DOHH2 (cell line): ENCODE measurements at regions not wholly inside any gene's neighbourhood (a gene's known extent, or its start where the extent isn't known, plus 50 kb on each side); places are given as distances from the start of the nearest gene placed in this dataset.

Experiments used
- H3F3A ChIP-seq: fragments of 200-600 bp; sonication (generic), shearing (Covaris generic); 2 replicates; pipeline ENCODE4 v1.6.0; 2016; ENCODE audit warnings: antibody characterized with exemption, mild to moderate bottlenecking; ENCODE audit not compliant: control insufficient read depth, insufficient read depth
- H3K27ac ChIP-seq: fragments of 200-600 bp; sonication (generic); 2 replicates; pipeline ENCODE4 v1.5.1; 2014; ENCODE audit warnings: low read depth, mild to moderate bottlenecking, low read length, moderate library complexity
- H3K27me3 ChIP-seq: fragments of 200-600 bp; sonication (generic); 2 replicates; pipeline ENCODE4 v1.6.1; 2014; ENCODE audit warnings: mild to moderate bottlenecking, low read length, mixed read lengths; ENCODE audit not compliant: control insufficient read depth
- H3K36me3 ChIP-seq: fragments of 200-600 bp; sonication (generic); 2 replicates; pipeline ENCODE4 v1.6.1; 2014; ENCODE audit warnings: mild to moderate bottlenecking, low read length, moderate library complexity, mixed read lengths; ENCODE audit not compliant: control insufficient read depth
- H3K4me1 ChIP-seq: fragments of 200-600 bp; sonication (generic); 2 replicates; pipeline ENCODE4 v1.6.1; 2014; ENCODE audit warnings: mild to moderate bottlenecking, low read length, mixed read lengths; ENCODE audit not compliant: control insufficient read depth
- H3K4me2 ChIP-seq: fragments of 200-600 bp; sonication (generic); 2 replicates; pipeline ENCODE4 v1.6.0; 2014; ENCODE audit warnings: mild to moderate bottlenecking, low read length, moderate library complexity
- H3K4me3 ChIP-seq: fragments of 200-600 bp; sonication (generic); 2 replicates; pipeline ENCODE4 v1.5.1; 2014; ENCODE audit warnings: mild to moderate bottlenecking, low read length, mixed read lengths
- H3K79me2 ChIP-seq: fragments of 200-600 bp; sonication (generic); 2 replicates; pipeline ENCODE4 v1.6.1; 2014; ENCODE audit warnings: mild to moderate bottlenecking, low read length, mixed read lengths; ENCODE audit not compliant: control insufficient read depth
- H3K9me2 ChIP-seq: fragments of 200-600 bp; sonication (generic); replicated peaks from 2 replicates; pipeline ENCODE4 v1.6.1; 2014; ENCODE audit warnings: mild to moderate bottlenecking, low read length, mixed read lengths; ENCODE audit not compliant: control insufficient read depth
- H3K9me3 ChIP-seq: fragments of 200-600 bp; sonication (generic); 2 replicates; pipeline ENCODE4 v1.6.1; 2014; ENCODE audit warnings: antibody characterized with exemption, low read length, mixed read lengths; ENCODE audit not compliant: control insufficient read depth, insufficient read depth
- H4K20me1 ChIP-seq: fragments of 200-600 bp; sonication (generic); 2 replicates; pipeline ENCODE4 v1.6.0; 2014; ENCODE audit warnings: low read depth, mild to moderate bottlenecking, antibody characterized with exemption, low read length, moderate library complexity; ENCODE audit not compliant: control insufficient read depth, insufficient read depth
- CTCF ChIP-seq: fragments of 200-600 bp; sonication (generic); IDR thresholded peaks from one replicate; pipeline ENCODE4 v1.5.1; 2014; ENCODE audit warnings: antibody characterized with exemption, mild to moderate bottlenecking, low read depth, low read length; ENCODE audit not compliant: poor library complexity, severe bottlenecking
- EZH2phosphoT487 ChIP-seq: fragments of 200-600 bp; sonication (generic); IDR thresholded peaks from 2 replicates; pipeline ENCODE4 v1.6.1; 2017; ENCODE audit warnings: borderline replicate concordance, mild to moderate bottlenecking, antibody characterized with exemption, low read length, moderate library complexity, mixed read lengths

GRCh38 chr7:41006306-41006995 is 696.4 kb downstream of the INHBA start:
- Histone ChIP-seq H3F3A (no peaks in the 10 kb centered on the region), H3K9me2 (no peaks in the 10 kb centered on the region), H3K27ac (no peak overlapping the region), H3K4me3 (no peak overlapping the region), H3K9me3 (no peaks in the 10 kb centered on the region), H3K27me3 (no peaks in the 10 kb centered on the region), H4K20me1 (no peaks in the 10 kb centered on the region), H3K4me1 (peaks cover 20% of the 10 kb centered on the region), H3K79me2 (no peaks in the 10 kb centered on the region), H3K4me2 (no peak overlapping the region), H3K36me3 (no peaks in the 10 kb centered on the region)
- TF ChIP-seq CTCF, result no peak
- TF ChIP-seq EZH2phosphoT487, result no peak

GRCh38 chr7:41005374-41005901 is 697.5 kb downstream of the INHBA start:
- peaks cover 10% of the 10 kb centered on the region for H3K4me1 ChIP-seq
- no peaks in the 10 kb centered on the region for H3K9me3 ChIP-seq
- no peaks in the 10 kb centered on the region for H3K79me2 ChIP-seq
- H3K27ac ChIP-seq, result no peak overlapping the region
- H4K20me1 ChIP-seq, result no peaks in the 10 kb centered on the region
- H3F3A ChIP-seq, result no peaks in the 10 kb centered on the region
- H3K9me2 ChIP-seq, result no peaks in the 10 kb centered on the region
- no peak overlapping the region for H3K4me3 ChIP-seq
- no peak overlapping the region for H3K4me2 ChIP-seq
- TF ChIP-seq CTCF, result no peak
- TF ChIP-seq EZH2phosphoT487, result no peak
- H3K36me3 ChIP-seq, result no peaks in the 10 kb centered on the region
- no peaks in the 10 kb centered on the region for H3K27me3 ChIP-seq

GRCh38 chr7:41003977-41004376 is 698.9 kb downstream of the INHBA start:
- H3K9me2 ChIP-seq, result no peaks in the 10 kb centered on the region
- H3K27ac ChIP-seq, result no peak overlapping the region
- H3K4me1 ChIP-seq, result peaks cover 4% of the 10 kb centered on the region
- H3K27me3 ChIP-seq, result no peaks in the 10 kb centered on the region
- no peak overlapping the region for H3K4me2 ChIP-seq
- no peak overlapping the region for H3K4me3 ChIP-seq
- H3F3A ChIP-seq, result no peaks in the 10 kb centered on the region
- H3K36me3 ChIP-seq, result no peaks in the 10 kb centered on the region
- H3K79me2 ChIP-seq, result no peaks in the 10 kb centered on the region
- TF ChIP-seq CTCF, result no peak
- no peak for TF ChIP-seq EZH2phosphoT487
- no peaks in the 10 kb centered on the region for H4K20me1 ChIP-seq
- no peaks in the 10 kb centered on the region for H3K9me3 ChIP-seq
